HEK293 (cell line): ENCODE measurements at regions not wholly inside any gene's neighbourhood (a gene's known extent, or its start where the extent isn't known, plus 50 kb on each side); places are given as distances from the start of the nearest gene placed in this dataset.

Experiments
- CTCF ChIA-PET: fragments of 350-600 bp; formaldehyde crosslinking; extraction: SDS; loops from one replicate; lab custom pipeline; 2021; ENCODE audit warnings: antibody characterized with exemption; lab: Yijun Ruan, JAX
- POLR2A ChIA-PET: fragments of 300-600 bp; formaldehyde crosslinking; extraction: SDS; loops from one replicate; lab custom pipeline; 2020; ENCODE audit warnings: antibody characterized with exemption, inconsistent platforms; lab: Yijun Ruan, JAX
- H3K27ac ChIP-seq: fragments of 200-500 bp; sonication (Bioruptor generic); 2 replicates; pipeline ENCODE4 v1.5.1; 2014; ENCODE audit warnings: low read depth, low read length, control low read depth, inconsistent platforms; ENCODE audit errors: extremely low read depth
- H3K36me3 ChIP-seq, 2 experiments: fragments of 200-500 bp in 1 of 2; sonication (Bioruptor generic) in 1 of 2; 1 replicate in 1 of 2; 2 replicates in 1 of 2; pipeline ENCODE4 v1.5.1; 2014 to 2017; ENCODE audit warnings: inconsistent platforms in 2 of 2, low read length in 2 of 2; ENCODE audit not compliant: control insufficient read depth in 2 of 2, insufficient read depth in 1 of 2
- H3K4me1 ChIP-seq: fragments of 200-500 bp; sonication (Bioruptor generic); 2 replicates; pipeline ENCODE4 v1.5.1; 2014; ENCODE audit warnings: mild to moderate bottlenecking, low read length, inconsistent platforms; ENCODE audit not compliant: control insufficient read depth, insufficient read depth
- H3K4me3 ChIP-seq: 2 replicates; pipeline ENCODE4 v1.5.1; 2011; ENCODE audit warnings: low read depth, mild to moderate bottlenecking, control low read depth, low read length, moderate library complexity
- H3K9me3 ChIP-seq: fragments of 200-500 bp; sonication (Bioruptor generic); 2 replicates; pipeline ENCODE4 v1.5.1; 2014; ENCODE audit warnings: low read depth, low read length, inconsistent platforms; ENCODE audit not compliant: control insufficient read depth, insufficient read depth
- KLF7 ChIP-seq: fragments of 450-650 bp; formaldehyde crosslinking; IDR thresholded peaks from 2 replicates; pipeline ENCODE4 v1.5.1; 2016; ENCODE audit warnings: missing biosample characterization, missing genetic modification characterization, borderline replicate concordance
- OVOL3 ChIP-seq: fragments of 450-650 bp; formaldehyde crosslinking; IDR thresholded peaks from 2 replicates; pipeline ENCODE4 v1.5.1; 2016; ENCODE audit warnings: missing biosample characterization, missing genetic modification characterization
- REST ChIP-seq: fragments of 450-650 bp; formaldehyde crosslinking; IDR thresholded peaks from 2 replicates; pipeline ENCODE4 v1.5.1; 2016; ENCODE audit warnings: missing biosample characterization, missing genetic modification characterization
- TSHZ1 ChIP-seq: fragments of 450-650 bp; formaldehyde crosslinking; IDR thresholded peaks from 2 replicates; pipeline ENCODE4 v1.5.1; 2016; ENCODE audit warnings: missing biosample characterization, missing genetic modification characterization, borderline replicate concordance
- ZBTB48 ChIP-seq: fragments of 450-650 bp; formaldehyde crosslinking; IDR thresholded peaks from 2 replicates; pipeline ENCODE4 v1.5.1; 2016; ENCODE audit warnings: missing biosample characterization, missing genetic modification characterization
- ZFHX2 ChIP-seq: fragments of 450-650 bp; formaldehyde crosslinking; conservative IDR thresholded peaks from 2 replicates; pipeline ENCODE4 v1.5.1; 2016; ENCODE audit warnings: missing biosample characterization, missing genetic modification characterization
- ZNF155 ChIP-seq: fragments of 450-650 bp; formaldehyde crosslinking; IDR thresholded peaks from 2 replicates; pipeline ENCODE4 v1.5.1; 2016; ENCODE audit warnings: missing biosample characterization, missing genetic modification characterization
- ZNF266 ChIP-seq: fragments of 450-650 bp; formaldehyde crosslinking; IDR thresholded peaks from 2 replicates; pipeline ENCODE4 v1.5.1; 2016; ENCODE audit warnings: missing biosample characterization, missing genetic modification characterization, low read depth
- ZNF514 ChIP-seq: fragments of 450-650 bp; formaldehyde crosslinking; IDR thresholded peaks from 2 replicates; pipeline ENCODE4 v1.5.1; 2016; ENCODE audit warnings: missing biosample characterization, missing genetic modification characterization
- ZNF707 ChIP-seq: fragments of 450-650 bp; formaldehyde crosslinking; IDR thresholded peaks from 2 replicates; pipeline ENCODE4 v1.5.1; 2016; ENCODE audit warnings: missing biosample characterization, missing genetic modification characterization
- ZNF76 ChIP-seq: fragments of 450-650 bp; formaldehyde crosslinking; IDR thresholded peaks from 2 replicates; pipeline ENCODE4; 2016; ENCODE audit warnings: low read depth, missing biosample characterization, missing genetic modification characterization, borderline replicate concordance
- ZSCAN4 ChIP-seq: fragments of 450-650 bp; formaldehyde crosslinking; IDR thresholded peaks from 2 replicates; pipeline ENCODE4 v1.5.1; 2017; ENCODE audit warnings: missing biosample characterization, missing genetic modification characterization
- TF ChIP-seq, protein P1 (sequence below): fragments of 450-650 bp; formaldehyde crosslinking; IDR thresholded peaks from 2 replicates; pipeline ENCODE4 v1.5.1; 2016; ENCODE audit warnings: missing biosample characterization, missing genetic modification characterization

DNA sequence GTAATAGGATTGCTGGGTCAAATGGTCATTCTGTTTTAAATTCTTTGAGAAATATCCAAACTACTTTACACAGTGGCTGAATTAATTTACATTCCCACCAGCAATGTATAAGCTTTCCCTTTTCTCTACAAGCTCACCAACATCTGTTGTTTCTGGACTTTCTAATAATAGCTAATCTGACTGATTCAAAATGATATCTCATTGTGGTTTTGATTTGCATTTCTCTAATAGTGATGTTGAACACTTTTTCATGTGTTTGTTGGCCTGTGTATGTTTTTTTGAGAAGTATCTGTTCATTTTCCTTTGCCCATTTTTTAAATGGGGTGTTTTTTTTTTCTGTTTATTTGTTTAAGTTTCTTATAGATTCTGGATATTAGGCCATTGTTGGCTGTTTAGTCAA, 659.0 kb upstream of the GNPDA2 start (continued):
- TF ChIP-seq TSHZ1 (tag by site-specific recombination) (no peak), ZFHX2 (tag by site-specific recombination) (no peak), ZNF76 (tag by site-specific recombination) (no peak)
- TF ChIP-seq, all 188 proteins: peak for 0

DNA sequence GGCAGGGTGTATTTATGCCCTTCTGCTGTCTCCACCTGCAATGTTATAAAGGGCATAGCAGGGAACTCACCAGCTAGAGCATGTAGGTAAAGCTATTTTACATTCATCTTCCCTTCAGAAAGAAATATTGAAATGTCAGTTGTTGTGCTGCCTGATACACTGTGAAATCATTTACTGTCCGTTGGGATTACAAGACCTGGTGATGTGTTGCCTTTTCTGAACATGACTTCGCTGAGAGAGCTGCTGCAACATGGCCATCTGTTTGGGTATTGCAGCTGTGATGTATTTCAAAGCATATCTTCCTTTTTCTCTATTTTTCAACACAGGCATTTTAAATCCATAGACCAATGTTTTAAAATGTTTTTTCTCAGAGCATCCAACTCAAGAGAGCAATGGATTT, 644.1 kb upstream of the GNPDA2 start:
- CTCF ChIA-PET, result no interaction called here
- H3K4me1 ChIP-seq, result no peaks in the 10 kb centered on the region
- H3K36me3 ChIP-seq, result no peaks in the 10 kb centered on the region
- TF ChIP-seq REST (tag by site-specific recombination) (no peak), ZNF266 (tag by site-specific recombination) (no peak), ZNF514 (no peak), ZNF707 (tag by site-specific recombination) (no peak)
- TF ChIP-seq, all 188 proteins: peak for 0
- H3K27ac ChIP-seq, result no peak overlapping the region
- H3K4me3 ChIP-seq, result no peak overlapping the region
- POLR2A ChIA-PET, result no interaction called here
- no peaks in the 10 kb centered on the region for H3K9me3 ChIP-seq

DNA sequence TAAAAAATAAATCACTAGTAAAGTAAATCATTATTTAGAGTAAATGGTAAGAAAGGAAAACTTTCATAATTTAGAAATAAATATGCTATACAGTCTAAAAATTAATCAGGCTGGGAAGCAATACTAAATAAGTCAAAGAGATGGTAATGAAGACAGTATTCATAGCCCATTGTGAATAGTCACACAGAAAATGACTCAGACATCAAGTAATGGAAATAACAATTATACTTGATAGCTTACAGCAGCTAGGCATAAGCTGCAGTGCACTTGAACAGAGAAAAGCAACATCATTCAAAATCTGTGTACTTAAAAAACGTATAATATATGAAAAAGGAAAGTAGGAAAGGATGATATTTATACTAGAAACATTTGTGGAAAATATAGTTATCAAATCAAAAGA, 642.5 kb upstream of the GNPDA2 start:
- Histone ChIP-seq H3K9me3 (no peaks in the 10 kb centered on the region), H3K4me1 (no peaks in the 10 kb centered on the region), H3K36me3 (no peaks in the 10 kb centered on the region), H3K4me3 (no peak overlapping the region), H3K27ac (no peak overlapping the region)
- TF ChIP-seq ZBTB48, result no peak
- TF ChIP-seq ZSCAN4 (tag by site-specific recombination), result no peak
- no peak for TF ChIP-seq OVOL3 (tag by site-specific recombination)
- TF ChIP-seq, protein P1, sequence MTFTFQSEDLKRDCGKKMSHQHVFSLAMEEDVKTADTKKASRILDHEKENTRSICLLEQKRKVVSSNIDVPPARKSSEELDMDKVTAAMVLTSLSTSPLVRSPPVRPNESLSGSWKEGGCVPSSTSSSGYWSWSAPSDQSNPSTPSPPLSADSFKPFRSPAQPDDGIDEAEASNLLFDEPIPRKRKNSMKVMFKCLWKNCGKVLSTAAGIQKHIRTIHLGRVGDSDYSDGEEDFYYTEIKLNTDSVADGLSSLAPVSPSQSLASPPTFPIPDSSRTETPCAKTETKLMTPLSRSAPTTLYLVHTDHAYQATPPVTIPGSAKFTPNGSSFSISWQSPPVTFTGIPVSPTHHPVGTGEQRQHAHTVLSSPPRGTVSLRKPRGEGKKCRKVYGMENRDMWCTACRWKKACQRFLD (tag by site-specific recombination), result no peak
- TF ChIP-seq ZNF155, result no peak
- no peak for TF ChIP-seq KLF7 (tag by site-specific recombination)
- CTCF ChIA-PET, result no interaction called here
- POLR2A ChIA-PET, result no interaction called here
